ENCODE measurements at regions not wholly inside any gene's neighbourhood (a gene's known extent, or its start where the extent isn't known, plus 50 kb on each side); places are given as distances from the start of the nearest gene placed in this dataset.

DNA sequence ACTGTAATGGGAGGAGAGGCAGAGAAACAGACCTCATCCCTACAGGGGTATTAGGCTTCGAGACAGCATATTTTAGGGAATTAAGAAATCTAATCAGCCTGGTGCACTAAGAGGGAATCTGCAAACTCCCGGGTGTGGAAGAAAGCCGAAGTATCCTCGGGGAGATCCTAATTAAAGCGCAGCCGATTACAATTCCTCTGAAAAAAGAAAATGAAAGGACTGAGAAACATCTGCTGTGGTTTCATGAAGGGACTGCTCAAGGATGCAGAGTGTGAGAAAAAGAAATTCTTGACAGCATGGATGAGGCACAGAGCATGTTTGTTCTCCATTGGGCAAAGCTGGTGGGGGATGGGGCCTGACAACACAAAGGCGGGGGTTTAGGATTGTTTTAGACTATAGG is 290.0 kb upstream of the LARGE1 start:
- no TSS peak for BruUV-seq (replicated peaks)
- POLR2A ChIA-PET (ENCODE audit: low non-redundant PET) = no interaction called here
- no peak overlapping the region for H3K27ac ChIP-seq (ENCODE audit: low read depth, low read length, poor library complexity, severe bottlenecking)

DNA sequence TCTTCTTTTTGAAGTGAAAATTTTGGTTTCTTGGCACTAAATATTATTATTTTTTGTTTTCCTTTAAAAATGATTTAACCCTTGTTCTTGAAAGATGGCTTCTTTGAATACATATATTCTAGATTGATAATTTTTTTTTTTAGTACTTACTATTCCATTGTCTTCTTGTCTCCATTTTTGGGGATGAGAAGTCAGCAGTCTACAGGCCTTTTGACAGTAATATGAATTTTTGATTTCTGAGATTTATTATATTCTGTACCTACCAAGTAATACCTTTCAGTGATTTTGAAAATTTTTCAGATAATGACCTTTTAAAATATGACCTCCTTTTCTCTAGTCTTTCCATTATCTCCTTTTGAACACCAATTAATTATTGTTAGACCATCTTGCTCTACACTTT is 294.1 kb upstream of the LARGE1 start:
- Histone ChIP-seq H3K4me1 (ENCODE audit: insufficient read depth, low read length, poor library complexity, severe bottlenecking) (no peaks in the 10 kb centered on the region), H3K27me3 (replicated peaks; ENCODE audit: insufficient read depth, low read depth, low read length, poor library complexity) (no peaks in the 10 kb centered on the region), H3K4me3 (ENCODE audit: low read depth, low read length, poor library complexity, severe bottlenecking) (no peak overlapping the region), H3K27ac (ENCODE audit: low read depth, low read length, poor library complexity, severe bottlenecking) (no peak overlapping the region), H3K36me3 (ENCODE audit: insufficient read depth, low read length, poor library complexity, severe bottlenecking) (no peaks in the 10 kb centered on the region), H3K9me3 (ENCODE audit: low read depth, low read length, poor library complexity, severe bottlenecking) (peaks cover 48% of the 10 kb centered on the region)
- intact Hi-C loops (cut with micrococcal nuclease; ENCODE audit: unreplicated experiment) = no loop called here
- POLR2A ChIA-PET (ENCODE audit: low non-redundant PET) = no interaction called here
- CTCF ChIA-PET = no interaction called here
- no peak for DNase-seq (ENCODE audit: low spot score)
- no TSS peak for BruUV-seq (replicated peaks)
- no peak for TF ChIP-seq EZH2 (IDR thresholded peaks at IDR 0.05; ENCODE audit: borderline replicate concordance, low read depth, low read length, poor library complexity, severe bottlenecking)
- TF ChIP-seq, protein P1, sequence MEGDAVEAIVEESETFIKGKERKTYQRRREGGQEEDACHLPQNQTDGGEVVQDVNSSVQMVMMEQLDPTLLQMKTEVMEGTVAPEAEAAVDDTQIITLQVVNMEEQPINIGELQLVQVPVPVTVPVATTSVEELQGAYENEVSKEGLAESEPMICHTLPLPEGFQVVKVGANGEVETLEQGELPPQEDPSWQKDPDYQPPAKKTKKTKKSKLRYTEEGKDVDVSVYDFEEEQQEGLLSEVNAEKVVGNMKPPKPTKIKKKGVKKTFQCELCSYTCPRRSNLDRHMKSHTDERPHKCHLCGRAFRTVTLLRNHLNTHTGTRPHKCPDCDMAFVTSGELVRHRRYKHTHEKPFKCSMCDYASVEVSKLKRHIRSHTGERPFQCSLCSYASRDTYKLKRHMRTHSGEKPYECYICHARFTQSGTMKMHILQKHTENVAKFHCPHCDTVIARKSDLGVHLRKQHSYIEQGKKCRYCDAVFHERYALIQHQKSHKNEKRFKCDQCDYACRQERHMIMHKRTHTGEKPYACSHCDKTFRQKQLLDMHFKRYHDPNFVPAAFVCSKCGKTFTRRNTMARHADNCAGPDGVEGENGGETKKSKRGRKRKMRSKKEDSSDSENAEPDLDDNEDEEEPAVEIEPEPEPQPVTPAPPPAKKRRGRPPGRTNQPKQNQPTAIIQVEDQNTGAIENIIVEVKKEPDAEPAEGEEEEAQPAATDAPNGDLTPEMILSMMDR (conservative IDR thresholded peaks at IDR 0.05; ENCODE audit: low read depth, low read length) = no peak

More for the DNA sequence above, 290.0 kb upstream of the LARGE1 start:
- no peaks in the 10 kb centered on the region for H3K4me1 ChIP-seq (ENCODE audit: insufficient read depth, low read length, poor library complexity, severe bottlenecking)
- intact Hi-C loops (cut with micrococcal nuclease; ENCODE audit: unreplicated experiment) = no loop called here
- peaks cover 32% of the 10 kb centered on the region for H3K9me3 ChIP-seq (ENCODE audit: low read depth, low read length, poor library complexity, severe bottlenecking)
- CTCF ChIA-PET = no interaction called here
- no peaks in the 10 kb centered on the region for H3K27me3 ChIP-seq (replicated peaks; ENCODE audit: insufficient read depth, low read depth, low read length, poor library complexity)
- H3K36me3 ChIP-seq (ENCODE audit: insufficient read depth, low read length, poor library complexity, severe bottlenecking) = no peaks in the 10 kb centered on the region
- no peak for DNase-seq (ENCODE audit: low spot score)
- H3K4me3 ChIP-seq (ENCODE audit: low read depth, low read length, poor library complexity, severe bottlenecking) = no peak overlapping the region
- TF ChIP-seq, protein P1 (conservative IDR thresholded peaks at IDR 0.05; ENCODE audit: low read depth, low read length) = no peak
- TF ChIP-seq EZH2 (IDR thresholded peaks at IDR 0.05; ENCODE audit: borderline replicate concordance, low read depth, low read length, poor library complexity, severe bottlenecking) = no peak

DNA sequence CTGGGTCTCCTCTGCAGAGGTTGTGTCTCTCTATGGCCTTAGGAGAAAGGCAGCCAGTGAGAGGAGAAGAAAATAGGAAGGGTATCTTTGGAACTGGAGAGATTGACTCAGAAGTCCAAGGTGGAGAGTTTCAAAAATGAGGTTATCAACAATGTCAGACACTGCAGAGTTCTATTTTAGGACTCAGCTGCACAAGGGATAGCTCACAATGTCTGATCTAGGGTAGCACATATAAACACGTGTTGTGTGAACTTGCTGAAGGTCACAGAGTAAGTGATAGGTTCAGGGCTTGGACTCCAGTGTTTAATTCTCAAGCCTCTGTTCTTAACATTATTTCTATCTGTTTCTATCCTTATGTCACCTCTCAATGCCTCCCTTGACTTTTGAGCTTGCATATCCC is 305.0 kb upstream of the LARGE1 start:
- CTCF ChIA-PET = no interaction called here
- intact Hi-C loops (cut with micrococcal nuclease; ENCODE audit: unreplicated experiment) = no loop called here
- no peaks in the 10 kb centered on the region for H3K36me3 ChIP-seq (ENCODE audit: insufficient read depth, low read length, poor library complexity, severe bottlenecking)
- no peak overlapping the region for H3K27ac ChIP-seq (ENCODE audit: low read depth, low read length, poor library complexity, severe bottlenecking)
- DNase-seq (ENCODE audit: low spot score) = no peak
- H3K4me1 ChIP-seq (ENCODE audit: insufficient read depth, low read length, poor library complexity, severe bottlenecking) = no peaks in the 10 kb centered on the region
- no peaks in the 10 kb centered on the region for H3K27me3 ChIP-seq (replicated peaks; ENCODE audit: insufficient read depth, low read depth, low read length, poor library complexity)
- TF ChIP-seq, protein P1 (conservative IDR thresholded peaks at IDR 0.05; ENCODE audit: low read depth, low read length) = no peak
- TF ChIP-seq EZH2 (IDR thresholded peaks at IDR 0.05; ENCODE audit: borderline replicate concordance, low read depth, low read length, poor library complexity, severe bottlenecking) = no peak
- peaks cover 27% of the 10 kb centered on the region for H3K9me3 ChIP-seq (ENCODE audit: low read depth, low read length, poor library complexity, severe bottlenecking)
- BruUV-seq (replicated peaks) = no TSS peak
- POLR2A ChIA-PET (ENCODE audit: low non-redundant PET) = no interaction called here
- no peak overlapping the region for H3K4me3 ChIP-seq (ENCODE audit: low read depth, low read length, poor library complexity, severe bottlenecking)

Measured in A673 (cell line).